ENCODE measurements at regions not wholly inside any gene's neighbourhood (a gene's known extent, or its start where the extent isn't known, plus 50 kb on each side); places are given as distances from the start of the nearest gene placed in this dataset.

GRCh38 chr6:43934803-43935602, 165.0 kb downstream of the VEGFA start:
- Histone ChIP-seq H3K9me1 (replicated peaks; ENCODE audit: control insufficient read depth, extremely low read depth, insufficient read depth, low read length) (no peaks in the 10 kb centered on the region), H3K4me2 (ENCODE audit: insufficient read depth, low read length) (no peak overlapping the region), H3K4me3 (replicated peaks in 1 of 3; ENCODE audit: insufficient read depth in 1 of 3, low read depth in 1 of 3, low read length in 3 of 3) (no peak overlapping the region), H3K27ac (ENCODE audit: insufficient read depth, low read depth, low read length) (no peak overlapping the region), H3K9me3 (replicated peaks; ENCODE audit: control insufficient read depth, insufficient read depth, low read length) (no peaks in the 10 kb centered on the region), H3K9ac (replicated peaks; ENCODE audit: extremely low read depth, insufficient read depth, low read length) (no peak overlapping the region), H3K79me2 (ENCODE audit: control insufficient read depth, insufficient read depth, low read length) (no peaks in the 10 kb centered on the region), H2AFZ (ENCODE audit: low read depth, low read length) (no peak overlapping the region), H4K20me1 (replicated peaks; ENCODE audit: control insufficient read depth, extremely low read depth, insufficient read depth, low read length) (no peaks in the 10 kb centered on the region), H3K27me3 (ENCODE audit: control insufficient read depth in 2 of 2, insufficient read depth in 2 of 2, low read length in 2 of 2) (no peaks in the 10 kb centered on the region), H3K36me3 (ENCODE audit: control insufficient read depth in 2 of 2, extremely low read depth in 1 of 2, insufficient read depth in 2 of 2, low read length in 2 of 2) (no peaks in the 10 kb centered on the region), H3K4me1 (ENCODE audit: control insufficient read depth, extremely low read depth, insufficient read depth, low read length) (peaks cover 6% of the 10 kb centered on the region)
- POLR2A ChIA-PET, result no interaction called here
- dilution Hi-C loops (cut with MboI; ENCODE audit: extremely low pct_ligation_motif_present, low sequenced_read_pairs), result no loop called here
- TF ChIP-seq EZH2 (IDR thresholded peaks at IDR 0.05; ENCODE audit: borderline replicate concordance, low read depth, low read length, severe bottlenecking) (no peak), FOS (IDR thresholded peaks at IDR 0.05; ENCODE audit: borderline replicate concordance, insufficient read depth, low read length) (no peak), JUN (IDR thresholded peaks at IDR 0.05; ENCODE audit: borderline replicate concordance, insufficient read depth, insufficient read length, low read depth) (no peak), POLR2AphosphoS5 (IDR thresholded peaks at IDR 0.05; ENCODE audit: insufficient read depth, low read depth, low read length) (no peak), MYC (IDR thresholded peaks at IDR 0.05; ENCODE audit: low read depth, low read length) (no peak), MAX (IDR thresholded peaks at IDR 0.05; ENCODE audit: insufficient read depth, insufficient read length) (no peak), POLR2A (IDR thresholded peaks at IDR 0.05; ENCODE audit: low read depth, low read length) (no peak), CTCF (IDR thresholded peaks at IDR 0.05; ENCODE audit: extremely low read depth in 1 of 2, insufficient read depth in 1 of 2, low read depth in 1 of 2, low read length in 2 of 2) (no peak), GATA2 (IDR thresholded peaks at IDR 0.05; ENCODE audit: insufficient read depth, insufficient read length, low read depth, low read length) (no peak)
- DNase-seq (ENCODE audit: low read depth, low spot score), result no peak
- no peak for FAIRE-seq
- CTCF ChIA-PET, result interaction anchor here (1.1 kb wide), 2 partner anchors 10 to 144 kb away, joined by 3 read pairs; no protein-coding TSS in a partner anchor
- BruUV-seq (replicated peaks), result no TSS peak
- intact Hi-C loops (cut with micrococcal nuclease), result no loop called here

All from endothelial cell of umbilical vein (primary cell).